GM12801 (cell line): ENCODE measurements at regions not wholly inside any gene's neighbourhood (a gene's known extent, or its start where the extent isn't known, plus 50 kb on each side); places are given as distances from the start of the nearest gene placed in this dataset.

Source experiments
- TF ChIP-seq, protein P1 (sequence below): IDR thresholded peaks from one replicate; pipeline ENCODE4 v1.5.1; 2011; ENCODE audit warnings: control low read depth; ENCODE audit not compliant: insufficient read length; ENCODE audit errors: extremely low read depth

DNA sequence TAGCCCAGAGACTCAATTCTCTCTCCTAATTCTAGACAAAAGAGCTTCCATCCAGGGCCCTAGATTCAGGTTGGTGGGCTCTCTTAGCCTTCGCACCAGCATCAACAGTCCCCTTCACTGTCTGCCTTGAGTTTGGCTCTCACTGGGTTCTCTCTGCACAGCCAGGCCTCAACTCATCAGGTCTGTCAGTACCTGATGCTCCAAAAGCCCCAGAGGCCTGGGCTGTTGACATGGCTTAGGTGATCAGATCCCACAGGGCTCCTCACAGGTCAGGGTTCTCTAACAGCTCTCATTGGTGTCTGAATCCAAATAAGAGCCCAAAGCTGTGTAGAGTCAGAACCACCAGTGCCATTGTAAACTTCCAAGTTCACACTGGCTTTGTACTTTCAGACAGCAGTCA lies 206.6 kb upstream of the PPP2R3A start:
- TF ChIP-seq, protein P1, sequence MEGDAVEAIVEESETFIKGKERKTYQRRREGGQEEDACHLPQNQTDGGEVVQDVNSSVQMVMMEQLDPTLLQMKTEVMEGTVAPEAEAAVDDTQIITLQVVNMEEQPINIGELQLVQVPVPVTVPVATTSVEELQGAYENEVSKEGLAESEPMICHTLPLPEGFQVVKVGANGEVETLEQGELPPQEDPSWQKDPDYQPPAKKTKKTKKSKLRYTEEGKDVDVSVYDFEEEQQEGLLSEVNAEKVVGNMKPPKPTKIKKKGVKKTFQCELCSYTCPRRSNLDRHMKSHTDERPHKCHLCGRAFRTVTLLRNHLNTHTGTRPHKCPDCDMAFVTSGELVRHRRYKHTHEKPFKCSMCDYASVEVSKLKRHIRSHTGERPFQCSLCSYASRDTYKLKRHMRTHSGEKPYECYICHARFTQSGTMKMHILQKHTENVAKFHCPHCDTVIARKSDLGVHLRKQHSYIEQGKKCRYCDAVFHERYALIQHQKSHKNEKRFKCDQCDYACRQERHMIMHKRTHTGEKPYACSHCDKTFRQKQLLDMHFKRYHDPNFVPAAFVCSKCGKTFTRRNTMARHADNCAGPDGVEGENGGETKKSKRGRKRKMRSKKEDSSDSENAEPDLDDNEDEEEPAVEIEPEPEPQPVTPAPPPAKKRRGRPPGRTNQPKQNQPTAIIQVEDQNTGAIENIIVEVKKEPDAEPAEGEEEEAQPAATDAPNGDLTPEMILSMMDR: no peak

DNA sequence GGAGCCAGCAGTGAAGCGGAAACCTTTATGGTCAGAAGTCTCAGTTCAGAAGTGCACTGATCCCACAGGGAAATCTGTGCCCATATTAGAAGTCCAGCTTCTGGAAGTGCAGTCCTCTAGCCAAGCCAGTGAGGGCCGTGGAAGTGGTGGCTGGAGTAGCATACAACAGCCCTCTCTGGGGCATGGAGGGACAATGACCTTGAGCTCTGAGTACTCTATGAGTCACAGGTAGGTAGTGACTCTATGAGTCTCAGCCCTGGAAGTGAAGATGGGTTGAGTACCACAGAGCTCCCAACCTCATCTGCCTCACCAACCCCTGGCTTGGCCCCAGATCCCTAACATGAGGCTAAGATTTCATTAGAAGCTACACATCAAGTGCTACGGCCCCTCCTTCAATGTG lies 205.9 kb upstream of the PPP2R3A start:
- TF ChIP-seq, protein P1: no peak

DNA sequence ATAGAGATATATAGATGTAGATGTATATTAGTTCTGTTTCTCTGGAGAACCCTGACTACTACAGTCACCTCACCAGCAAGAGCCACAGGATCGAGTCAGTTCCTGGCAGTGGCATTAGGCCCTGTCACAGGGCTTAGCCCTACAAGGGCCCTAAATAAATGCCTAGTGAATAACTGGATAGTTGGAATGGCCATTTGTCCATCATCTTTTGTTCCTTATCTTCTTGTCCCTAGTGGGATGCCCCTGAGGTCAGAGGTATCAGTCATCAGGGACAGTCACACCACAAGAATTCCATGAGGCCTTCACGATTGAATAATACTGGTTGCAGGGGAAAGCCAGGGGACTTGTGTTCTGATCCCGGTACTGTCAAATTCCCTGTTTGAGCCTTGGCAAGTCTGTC lies 204.9 kb upstream of the PPP2R3A start:
- TF ChIP-seq, protein P1: no peak

DNA sequence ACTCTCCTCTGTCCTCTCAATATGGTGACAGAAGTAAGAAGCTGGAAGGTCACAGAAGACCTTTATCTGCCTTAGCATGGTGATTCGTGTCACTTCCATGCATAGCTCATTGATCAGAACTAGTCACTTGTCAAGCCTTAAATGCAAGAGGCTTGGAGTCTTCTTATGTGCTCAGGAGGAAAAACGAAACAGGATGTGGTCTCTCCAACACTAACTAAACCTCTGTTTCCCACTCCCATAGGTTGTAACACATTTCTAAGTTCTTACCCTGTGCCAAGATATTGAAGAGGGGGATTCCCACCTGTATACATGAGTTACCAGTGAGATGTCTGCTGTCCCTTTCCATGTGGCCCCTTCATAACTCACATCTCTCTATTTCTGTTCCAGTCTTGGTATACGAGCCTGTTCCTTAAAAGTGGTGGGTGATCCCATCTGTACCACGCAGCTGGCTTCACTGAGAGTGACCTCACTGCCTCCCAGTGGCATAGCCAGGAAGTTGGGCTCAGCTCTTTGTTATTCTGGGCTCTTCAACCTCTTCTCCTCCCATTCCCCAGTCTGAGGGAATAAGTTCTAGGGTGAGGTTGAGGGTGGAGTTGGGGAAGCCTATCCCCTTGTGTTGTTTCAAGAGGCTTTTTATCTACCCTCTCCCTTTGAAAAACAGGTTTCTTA lies 203.2 kb upstream of the PPP2R3A start:
- TF ChIP-seq, protein P1: no peak

DNA sequence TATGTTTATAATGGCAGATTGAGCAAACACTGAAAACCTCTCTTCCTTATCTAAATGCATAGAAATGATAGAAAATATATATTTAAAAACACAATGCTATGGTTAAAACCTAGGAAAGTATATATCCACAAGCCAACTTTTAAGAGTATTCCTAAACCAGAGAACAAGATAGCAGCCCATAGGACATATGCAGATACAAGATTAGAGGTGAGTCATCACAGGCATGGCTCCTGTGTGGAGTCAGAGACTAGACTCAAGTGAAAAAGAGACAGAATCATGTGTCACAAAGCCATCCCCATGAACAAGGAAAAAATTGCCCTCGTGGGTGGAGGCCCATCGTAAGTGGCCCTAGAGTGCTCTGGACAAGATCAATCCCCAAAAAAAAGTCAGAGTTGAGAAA lies 199.4 kb upstream of the PPP2R3A start:
- TF ChIP-seq, protein P1: no peak

DNA sequence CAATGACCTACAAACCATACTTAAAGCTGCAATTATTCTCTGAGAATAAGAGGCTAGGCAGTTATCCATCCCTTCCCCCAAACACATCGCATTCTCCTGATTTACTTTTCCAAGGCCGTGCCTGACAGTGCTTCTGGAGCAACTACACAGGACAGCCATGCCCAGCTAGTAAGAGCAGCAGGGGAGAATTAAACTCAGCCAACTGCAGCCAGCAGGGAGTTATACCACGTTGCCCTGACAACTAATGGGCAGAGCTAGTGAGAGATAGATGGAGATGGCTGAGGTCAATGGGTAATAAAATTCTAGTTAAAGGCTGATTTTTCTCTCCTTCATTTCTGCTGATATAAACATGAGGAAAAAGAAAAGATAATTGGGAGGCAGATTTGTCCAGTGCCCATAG lies 193.8 kb upstream of the PPP2R3A start:
- TF ChIP-seq, protein P1: no peak

DNA sequence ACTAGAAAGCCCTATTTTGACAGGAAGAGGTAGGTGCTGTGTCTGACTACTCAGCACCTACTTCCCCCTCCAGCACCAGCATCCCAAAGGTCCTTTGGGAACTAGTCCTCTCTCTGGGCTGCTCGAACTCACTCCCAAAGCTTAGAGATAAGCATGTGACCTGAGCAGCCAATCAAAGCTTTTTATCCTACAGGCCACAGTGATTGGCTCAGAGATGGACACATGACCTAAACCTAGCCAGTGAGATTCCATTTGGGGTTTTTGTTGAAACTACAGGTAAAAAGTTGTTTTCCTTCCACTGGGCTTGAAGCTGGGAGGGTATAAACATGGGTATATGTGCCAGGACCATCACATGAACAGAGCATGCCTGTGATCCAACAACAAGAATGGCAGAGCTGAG lies 186.5 kb upstream of the PPP2R3A start:
- TF ChIP-seq, protein P1: no peak
